B cell (primary cell): ENCODE measurements at regions not wholly inside any gene's neighbourhood (a gene's known extent, or its start where the extent isn't known, plus 50 kb on each side); places are given as distances from the start of the nearest gene placed in this dataset.
"Not testable (repeated sequence)": the region's sequence is repeated elsewhere in the genome, so short reads cannot be mapped to it uniquely, and the experiment has no call there.

Experiments used
- CTCF ChIP-seq: fragments of 200-600 bp; IDR thresholded peaks from one replicate; pipeline ENCODE4 v1.8.0; 2022; ENCODE audit warnings: antibody characterized with exemption, mild to moderate bottlenecking
- EZH2 ChIP-seq: IDR thresholded peaks from 2 replicates; pipeline ENCODE4 v1.6.1; 2012; ENCODE audit warnings: borderline replicate concordance, low read depth, mild to moderate bottlenecking, moderate library complexity, low read length; ENCODE audit not compliant: insufficient read depth, poor library complexity, severe bottlenecking

GRCh38 chr20:29885282-29886185 lies 1371.9 kb upstream of the DEFB115 start:
- not testable (repeated sequence) for TF ChIP-seq CTCF, EZH2
